Fibroblast of skin of right quadriceps (primary cell): ENCODE measurements at regions not wholly inside any gene's neighbourhood (a gene's known extent, or its start where the extent isn't known, plus 50 kb on each side); places are given as distances from the start of the nearest gene placed in this dataset.

Experiments used
- DNase-seq: peaks from one replicate; pipeline ENCODE4 v3.0.0-alpha.2; 2013

GRCh38 chr11:127252321-127252720 is 251.8 kb upstream of the KIRREL3 start:
- no peak for DNase-seq

- no peak for DNase-seq
Measured at GRCh38 chr11:127249576-127249975, 249.0 kb upstream of the KIRREL3 start.

GRCh38 chr11:127248476-127248875 is 247.9 kb upstream of the KIRREL3 start:
- no peak for DNase-seq

- no peak for DNase-seq
Measured at GRCh38 chr11:127247261-127247851, 246.8 kb upstream of the KIRREL3 start.

- no peak for DNase-seq
Measured at GRCh38 chr11:127242676-127243075, 242.1 kb upstream of the KIRREL3 start.

- no peak for DNase-seq
Measured at GRCh38 chr11:127238321-127238720, 237.8 kb upstream of the KIRREL3 start.

GRCh38 chr11:127236776-127237175 is 236.2 kb upstream of the KIRREL3 start:
- DNase-seq: no peak

- no peak for DNase-seq
Measured at GRCh38 chr11:127233998-127234397, 233.4 kb upstream of the KIRREL3 start.

GRCh38 chr11:127230392-127230791 is 229.8 kb upstream of the KIRREL3 start:
- DNase-seq: no peak

- peak; percentile 5 for DNase-seq
Measured at GRCh38 chr11:127226949-127227348, 226.4 kb upstream of the KIRREL3 start.

GRCh38 chr11:127226380-127226779 is 225.8 kb upstream of the KIRREL3 start:
- DNase-seq: no peak

GRCh38 chr11:127225619-127226018 is 225.0 kb upstream of the KIRREL3 start:
- no peak for DNase-seq

- no peak for DNase-seq
Measured at GRCh38 chr11:127224276-127224675, 223.7 kb upstream of the KIRREL3 start.

- DNase-seq: no peak
Measured at GRCh38 chr11:127223633-127224032, 223.1 kb upstream of the KIRREL3 start.

- DNase-seq: no peak
Measured at GRCh38 chr11:127223026-127223425, 222.5 kb upstream of the KIRREL3 start.

- no peak for DNase-seq
Measured at GRCh38 chr11:127219704-127220103, 219.1 kb upstream of the KIRREL3 start.

- DNase-seq: no peak
Measured at GRCh38 chr11:127218275-127218608, 217.7 kb upstream of the KIRREL3 start.

- no peak for DNase-seq
Measured at GRCh38 chr11:127217452-127218274, 217.1 kb upstream of the KIRREL3 start.

- no peak for DNase-seq
Measured at GRCh38 chr11:127205688-127206217, 205.2 kb upstream of the KIRREL3 start.

GRCh38 chr11:127203490-127203889 is 202.9 kb upstream of the KIRREL3 start:
- no peak for DNase-seq

GRCh38 chr11:127202105-127202504 is 201.5 kb upstream of the KIRREL3 start:
- DNase-seq: no peak

- no peak for DNase-seq
Measured at GRCh38 chr11:127199306-127199801, 198.8 kb upstream of the KIRREL3 start.

GRCh38 chr11:127195501-127196120 is 195.0 kb upstream of the KIRREL3 start:
- no peak for DNase-seq

GRCh38 chr11:127194521-127194920 is 194.0 kb upstream of the KIRREL3 start:
- DNase-seq: no peak
